GM19023 (cell line): ENCODE measurements at regions not wholly inside any gene's neighbourhood (a gene's known extent, or its start where the extent isn't known, plus 50 kb on each side); places are given as distances from the start of the nearest gene placed in this dataset.

ENCODE experiments used
- ATAC-seq: cut with Tn5 transposase; IDR thresholded peaks from one replicate; pipeline ENCODE4 v1.9.1; 2021; ENCODE audit warnings: mild to moderate bottlenecking, moderate library complexity; ENCODE audit not compliant: unreplicated experiment

- ATAC-seq, result peak; percentile 91
Observed at GRCh38 chr9:73219985-73220626, 68.4 kb downstream of the ANXA1 start.

DNA sequence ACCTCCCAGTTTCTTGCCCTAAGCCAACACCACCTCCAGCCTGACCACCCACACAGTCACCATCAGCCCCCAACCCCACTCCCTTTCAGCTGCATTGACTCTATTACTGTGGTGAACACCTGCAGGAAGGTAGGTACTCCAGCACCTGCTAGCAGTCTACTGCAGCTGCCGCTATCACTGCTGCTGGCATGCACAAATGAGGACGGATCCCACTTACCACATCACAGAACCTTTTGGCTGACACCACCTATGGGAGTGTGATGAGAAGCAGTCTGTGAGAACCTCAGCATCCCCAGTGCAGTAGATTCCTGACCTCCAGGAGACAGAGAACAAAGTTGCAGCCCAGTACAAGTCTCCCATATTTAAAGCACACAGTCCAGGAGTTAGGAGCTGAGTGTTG, 71.9 kb downstream of the ANXA1 start:
- no peak for ATAC-seq

DNA sequence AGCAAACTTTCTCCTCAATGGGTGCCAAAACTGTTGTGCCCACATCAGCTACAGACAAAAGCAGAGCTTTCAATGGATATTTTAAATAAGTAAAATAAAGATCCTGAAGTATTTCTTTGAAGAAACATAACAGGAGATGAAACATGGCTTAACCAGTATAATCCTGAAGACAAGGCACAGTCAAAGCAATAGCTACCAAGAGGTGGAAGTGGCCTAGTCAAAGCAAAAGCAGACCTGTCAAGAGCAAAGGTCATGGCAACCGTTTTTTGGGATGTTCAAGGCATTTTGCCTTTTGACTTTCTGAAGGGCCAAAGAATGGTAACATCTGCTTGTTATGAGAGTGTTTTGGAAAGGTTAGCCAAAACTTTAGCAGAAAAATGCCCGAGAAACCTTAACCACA, 77.9 kb downstream of the ANXA1 start:
- ATAC-seq, result no peak

GRCh38 chr9:73230251-73230650, 78.6 kb downstream of the ANXA1 start:
- no peak for ATAC-seq

DNA sequence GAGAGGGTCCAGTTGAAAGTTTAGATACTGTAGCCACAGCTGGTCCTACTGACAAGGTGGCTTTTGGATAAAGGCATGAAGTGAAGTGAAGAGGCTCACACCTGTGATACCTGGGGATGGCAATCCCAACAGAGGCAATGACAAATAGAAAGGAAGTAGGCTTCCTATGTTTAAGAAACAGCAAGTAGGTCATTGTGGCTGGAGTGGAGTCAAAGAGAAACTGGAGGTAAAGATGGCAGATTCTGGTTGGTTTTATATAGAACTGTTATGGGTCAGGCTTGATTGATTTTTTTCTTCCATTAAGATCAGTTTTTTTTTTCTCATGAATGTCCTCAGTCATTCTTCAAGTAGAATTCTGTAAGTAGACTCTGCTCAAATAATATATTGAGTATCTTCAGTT, 79.5 kb downstream of the ANXA1 start:
- ATAC-seq, result no peak

DNA sequence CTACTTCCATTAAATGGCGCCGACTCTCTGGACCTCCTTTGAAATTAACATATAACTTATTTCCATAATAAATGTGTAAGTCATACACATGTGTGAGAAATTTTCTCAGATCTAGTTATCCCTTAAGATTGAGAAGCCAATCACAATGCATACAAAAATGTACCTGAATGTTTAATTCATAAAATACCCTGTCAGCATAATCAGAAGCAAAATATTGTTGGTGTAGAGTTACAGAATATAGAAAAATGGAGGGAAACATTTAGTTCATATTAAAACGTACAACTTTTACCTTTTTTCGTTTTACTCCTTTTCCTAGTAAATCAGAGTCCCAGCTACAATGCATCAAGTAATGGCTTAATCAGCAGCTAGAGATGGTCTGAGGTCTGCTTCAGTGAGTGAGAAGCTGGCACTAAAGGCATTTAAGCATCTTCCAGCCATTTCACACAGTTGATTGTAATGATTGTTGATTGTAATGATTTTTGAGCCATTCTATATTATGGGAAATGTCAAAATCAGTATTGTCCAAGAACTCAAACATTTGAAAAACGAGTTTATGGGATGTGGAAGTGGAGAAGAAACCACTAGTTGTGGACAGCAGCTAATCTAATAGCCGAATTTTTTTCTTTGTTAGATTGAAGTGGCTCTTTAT, 81.8 kb downstream of the ANXA1 start:
- ATAC-seq, result no peak

GRCh38 chr9:73234008-73234360, 82.3 kb downstream of the ANXA1 start:
- no peak for ATAC-seq

DNA sequence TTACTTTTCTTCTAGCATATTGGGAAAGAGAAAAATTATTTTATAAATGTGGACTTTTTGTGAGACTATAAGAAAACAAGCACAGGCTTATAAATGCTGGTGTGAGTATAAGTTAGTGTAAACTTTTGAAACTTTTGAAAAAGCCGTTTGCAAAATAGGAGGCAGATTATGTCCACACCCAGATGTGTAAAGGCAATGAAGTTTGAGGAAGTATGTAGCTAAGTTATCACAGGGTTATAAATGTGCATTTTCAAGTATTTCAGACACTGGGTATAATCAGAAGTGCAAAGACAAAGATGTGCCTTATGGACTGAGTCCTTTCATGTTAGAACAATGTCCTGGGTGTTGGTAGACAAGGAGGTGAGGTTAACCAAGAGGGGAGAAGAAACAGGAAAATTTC, 85.5 kb downstream of the ANXA1 start:
- no peak for ATAC-seq

- ATAC-seq, result no peak
Observed at GRCh38 chr9:73239570-73240265, 88.1 kb downstream of the ANXA1 start.

GRCh38 chr9:73243078-73243477, 91.4 kb downstream of the ANXA1 start:
- no peak for ATAC-seq

DNA sequence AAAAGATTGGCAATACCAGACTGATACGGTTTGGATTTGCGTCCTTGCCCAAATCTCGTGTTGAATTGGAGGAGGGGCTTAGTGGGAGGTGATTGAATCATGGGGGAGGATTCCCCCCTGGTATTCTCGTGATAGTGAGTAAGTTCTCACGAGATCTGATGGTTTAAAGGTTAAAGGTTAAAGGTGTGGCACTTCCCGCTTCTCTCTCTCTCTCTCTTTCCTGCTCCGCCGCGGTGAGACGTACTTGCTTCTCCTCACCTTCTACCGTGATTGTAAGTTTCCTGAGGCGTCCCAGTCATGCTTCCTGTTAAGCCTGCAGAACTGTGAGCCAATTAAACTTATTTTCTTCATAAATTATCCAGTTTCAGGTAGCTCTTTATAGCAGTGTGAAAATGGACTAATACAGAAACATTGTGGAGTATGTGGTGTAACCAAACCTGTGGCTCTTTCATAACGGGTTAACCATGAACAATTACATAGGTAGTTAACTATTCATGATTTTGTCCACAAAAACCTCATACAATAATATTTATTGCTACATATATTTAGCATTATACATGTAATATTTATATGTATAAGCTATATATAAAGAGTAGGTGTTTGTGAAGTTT, 107.5 kb downstream of the ANXA1 start:
- ATAC-seq, result no peak

DNA sequence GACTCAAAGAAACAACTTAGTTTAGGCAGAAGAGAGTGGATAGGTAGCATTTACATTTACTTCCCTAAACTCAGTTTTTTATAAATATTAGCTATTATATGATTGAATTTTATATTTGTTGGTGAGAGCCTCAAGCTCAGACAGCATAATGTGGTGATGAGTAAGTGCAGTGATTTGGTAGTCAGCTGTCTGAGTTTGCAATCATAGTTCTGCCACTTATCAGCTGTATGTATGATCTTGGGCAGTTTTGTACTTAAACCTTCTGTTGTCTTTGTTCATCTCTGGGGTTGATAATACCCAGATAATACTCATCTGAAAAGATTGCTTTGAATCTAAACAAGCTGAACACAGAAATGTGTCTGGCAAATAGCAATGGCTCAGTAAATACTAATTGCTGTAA, 108.8 kb downstream of the ANXA1 start:
- no peak for ATAC-seq

- ATAC-seq, result no peak
Observed at GRCh38 chr9:73264631-73265030, 113.0 kb downstream of the ANXA1 start.

DNA sequence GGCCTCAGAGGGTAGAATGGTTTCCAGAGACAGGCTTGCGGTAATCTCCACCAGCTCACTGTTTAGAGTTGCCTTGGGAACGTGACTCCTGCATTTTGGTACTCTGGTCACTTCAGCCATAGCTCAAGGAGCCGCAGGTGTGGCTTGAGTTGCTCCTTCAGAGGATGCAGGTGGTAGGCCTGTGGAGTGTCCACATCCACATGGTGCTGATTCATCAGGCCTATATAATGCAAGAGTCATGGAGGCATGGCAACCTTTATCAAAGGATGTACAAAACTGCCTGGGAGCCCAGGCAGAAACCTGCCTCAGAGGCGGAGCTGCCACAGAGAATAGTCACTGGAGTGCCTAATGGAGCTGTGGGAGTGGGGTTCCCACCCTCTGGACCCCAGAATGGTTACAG, 114.2 kb downstream of the ANXA1 start:
- ATAC-seq, result no peak

DNA sequence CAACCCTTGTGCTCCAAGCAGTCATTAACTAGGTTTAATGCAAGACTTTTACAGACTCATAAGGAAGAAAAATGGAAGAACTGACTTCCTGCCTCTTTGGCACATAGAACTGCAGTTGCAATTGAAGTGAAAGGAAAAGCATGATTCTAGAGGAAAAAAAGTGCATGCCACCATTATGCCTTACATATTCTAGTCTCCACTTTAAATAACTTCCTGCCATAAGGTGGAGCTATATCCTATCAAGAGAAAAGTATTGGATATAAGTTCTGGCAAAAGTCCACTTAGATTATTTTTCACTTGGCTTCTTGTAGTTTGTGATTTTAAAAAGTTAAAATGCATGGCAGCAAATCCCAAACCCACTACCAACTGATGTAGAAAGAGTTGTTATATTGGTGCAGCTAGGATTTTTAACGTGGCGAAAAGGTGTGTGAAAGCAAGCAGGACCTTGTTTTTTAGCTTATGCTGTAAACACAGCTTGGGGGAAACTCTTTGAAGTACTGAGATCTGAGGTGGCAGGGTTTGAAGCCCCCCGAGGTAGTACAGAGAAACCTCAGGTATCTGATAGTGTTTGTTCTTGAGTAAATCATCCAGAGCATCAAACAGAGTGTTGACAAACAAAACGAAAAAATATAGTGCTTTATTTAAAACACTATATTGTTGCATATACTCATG, 117.9 kb downstream of the ANXA1 start:
- ATAC-seq, result no peak

DNA sequence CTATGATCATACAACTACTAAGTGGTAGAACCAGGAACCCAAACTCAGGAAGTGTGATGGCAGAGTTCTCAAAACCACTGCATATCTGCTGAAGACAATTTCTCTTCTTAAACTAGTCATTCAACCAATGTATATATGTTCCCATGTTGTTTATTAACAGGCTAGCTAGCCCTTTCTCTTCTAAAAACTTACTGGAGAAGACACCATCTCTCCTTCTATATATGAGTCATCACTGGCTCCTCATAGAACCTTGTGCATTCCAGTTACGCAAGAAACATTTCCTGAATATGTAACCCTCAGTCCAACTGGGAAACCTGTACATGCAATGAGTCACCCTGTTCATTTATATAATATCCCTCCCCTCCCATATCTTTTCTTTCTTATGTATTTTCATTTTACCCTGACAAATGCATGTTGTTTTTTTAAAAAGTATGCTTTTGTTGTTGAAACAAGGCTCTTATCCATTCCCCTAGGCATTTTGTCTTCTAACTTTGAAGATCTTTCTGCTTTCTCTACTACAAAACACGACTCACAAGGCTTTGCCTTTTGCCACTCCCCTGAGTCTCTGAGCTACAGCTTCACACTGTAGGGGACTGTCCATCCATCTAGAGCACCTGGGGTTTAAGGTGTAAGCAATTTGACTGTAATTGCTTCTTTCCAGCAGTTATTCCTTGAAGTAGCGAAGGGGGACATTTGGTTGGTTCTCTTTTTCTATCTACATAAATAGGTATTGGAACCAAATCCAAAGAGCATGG, 119.5 kb downstream of the ANXA1 start:
- no peak for ATAC-seq

DNA sequence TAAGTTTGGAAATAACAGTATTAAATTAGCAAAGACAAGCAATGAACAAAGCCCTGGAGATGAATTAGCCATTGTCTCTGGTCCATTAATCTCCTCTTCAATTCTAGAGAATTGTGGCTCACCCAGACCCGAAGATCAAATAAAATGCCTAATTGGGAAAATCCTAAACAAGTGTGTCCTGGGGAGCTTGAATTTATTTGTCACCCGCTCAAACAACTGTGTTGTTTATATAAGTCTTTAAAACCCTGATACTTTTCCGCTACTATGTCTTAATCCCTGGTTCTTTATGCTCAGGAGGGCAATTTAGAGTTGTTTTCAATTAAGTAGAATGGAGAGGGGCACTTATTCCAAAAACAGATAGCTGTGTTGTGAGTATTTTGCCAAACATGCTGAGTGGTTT, 128.4 kb downstream of the ANXA1 start:
- ATAC-seq, result no peak

GRCh38 chr9:73284377-73284776, 132.7 kb downstream of the ANXA1 start:
- no peak for ATAC-seq

DNA sequence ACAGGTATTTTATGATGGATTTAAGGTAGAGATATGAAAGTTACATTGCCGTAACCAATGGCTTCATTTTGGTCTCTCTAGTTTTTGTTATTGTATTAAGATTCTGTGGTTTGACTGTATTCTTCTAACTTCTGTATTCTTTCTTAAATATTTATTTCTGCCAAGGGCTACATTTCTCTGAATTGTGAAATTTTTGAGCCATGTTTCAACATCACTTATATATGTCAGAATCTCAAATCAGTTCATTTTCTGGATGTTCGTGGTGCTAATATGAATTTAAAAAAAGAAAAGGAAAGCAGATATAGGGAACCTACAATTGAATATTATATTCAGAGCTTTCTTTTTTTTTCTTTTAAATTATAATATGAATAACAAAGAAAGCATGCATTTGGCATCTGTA, 142.7 kb downstream of the ANXA1 start:
- no peak for ATAC-seq

DNA sequence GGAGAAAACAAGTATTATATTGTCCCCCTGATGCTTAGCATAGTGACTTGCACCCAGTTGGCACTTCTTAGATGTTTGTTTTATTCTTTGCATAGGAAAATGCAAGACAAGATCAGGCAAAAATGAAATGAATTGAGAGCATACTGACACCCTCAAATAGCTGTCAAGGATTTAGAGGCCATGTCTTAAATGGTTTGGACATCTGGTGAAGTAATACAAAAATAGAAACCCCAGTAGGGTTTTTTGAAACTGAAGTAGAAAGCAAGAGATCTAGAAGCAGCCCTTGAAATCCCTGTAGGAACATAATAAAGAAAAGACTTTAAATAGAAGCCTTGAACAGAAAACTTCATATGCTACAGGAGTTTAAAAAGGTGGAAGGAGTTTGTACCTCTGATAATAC, 174.3 kb downstream of the ANXA1 start:
- ATAC-seq, result no peak

DNA sequence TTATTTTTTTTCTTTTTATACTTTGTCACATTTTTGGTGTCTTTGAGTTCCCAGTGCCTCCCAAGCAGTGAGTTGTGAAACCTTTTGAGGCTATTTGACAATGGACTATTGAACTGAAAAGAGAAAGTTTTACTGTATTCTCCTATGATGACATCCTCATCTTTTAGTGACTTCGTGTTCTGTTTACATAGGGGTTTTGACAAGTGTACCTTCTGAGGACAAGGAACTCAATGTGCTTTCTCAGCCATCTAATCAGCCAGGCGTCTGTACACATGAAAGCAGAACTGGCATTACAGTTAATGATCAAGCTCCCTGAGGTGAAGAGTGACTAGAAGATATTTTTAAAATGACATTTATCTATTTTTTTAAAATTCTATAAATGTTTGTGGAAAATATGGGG, 175.5 kb downstream of the ANXA1 start:
- ATAC-seq, result no peak
